ENCODE measurements at regions not wholly inside any gene's neighbourhood (a gene's known extent, or its start where the extent isn't known, plus 50 kb on each side); places are given as distances from the start of the nearest gene placed in this dataset.

- TF ChIP-seq CTCF (IDR thresholded peaks at IDR 0.05; ENCODE audit: borderline replicate concordance, extremely low read depth, low read length, poor library complexity, severe bottlenecking) = no peak
- no peak for TF ChIP-seq EZH2 (IDR thresholded peaks at IDR 0.05; ENCODE audit: borderline replicate concordance, low read depth, low read length, severe bottlenecking)
Measured at GRCh38 chr13:53150568-53150967, 122.0 kb downstream of the OLFM4 start.
